Neural progenitor cell (in vitro differentiated cells): ENCODE measurements at regions not wholly inside any gene's neighbourhood (a gene's known extent, or its start where the extent isn't known, plus 50 kb on each side); places are given as distances from the start of the nearest gene placed in this dataset.

Experiments used
- CTCF ChIP-seq: fragments of 200-600 bp; sonication (generic); IDR thresholded peaks from 2 replicates; pipeline ENCODE4 v1.5.1; 2017; ENCODE audit warnings: antibody characterized with exemption, mild to moderate bottlenecking
- EZH2 ChIP-seq: fragments of 200-600 bp; sonication (generic); IDR thresholded peaks from 2 replicates; pipeline ENCODE4 v1.6.1; 2017; ENCODE audit warnings: antibody characterized with exemption, mild to moderate bottlenecking, moderate library complexity
- EZH2phosphoT487 ChIP-seq: fragments of 200-600 bp; sonication (generic); IDR thresholded peaks from 2 replicates; pipeline ENCODE4 v1.6.1; 2017; ENCODE audit warnings: antibody characterized with exemption

- TF ChIP-seq CTCF, result no peak
- no peak for TF ChIP-seq EZH2
- no peak for TF ChIP-seq EZH2phosphoT487
These were observed 506.0 kb downstream of the RFPL4B start for GRCh38 chr6:112853162-112853561.
